K562 (cell line): ENCODE measurements at regions not wholly inside any gene's neighbourhood (a gene's known extent, or its start where the extent isn't known, plus 50 kb on each side); places are given as distances from the start of the nearest gene placed in this dataset.

Experiments
- ATAC-seq: fragments of 200-7000 bp; cut with Tn5 transposase; 3 replicates; pipeline ENCODE4 v1.9.1; 2020; ENCODE audit warnings: moderate library complexity
- BruUV-seq: library from RNA; stranded (reverse); fragments of 400-500 nt; replicated peaks from 2 replicates; lab custom pipeline; 2021; lab: Mats Ljungman, UMichigan
- CTCF ChIA-PET: fragments of 300-600 bp; formaldehyde crosslinking; extraction: SDS; loops from one replicate; lab custom pipeline; 2021; ENCODE audit warnings: low intra/inter-chr PET ratio; lab: Yijun Ruan, JAX
- POLR2A ChIA-PET: fragments of 300-600, 350-650 bp; sonication (Branson Sonifier 250); formaldehyde crosslinking; extraction: SDS; loops from one replicate; lab custom pipeline; 2021; ENCODE audit warnings: antibody characterized with exemption, inconsistent platforms; lab: Yijun Ruan, JAX
- DNase-seq, 4 experiments: peaks; one replicate each; pipeline versions ENCODE4 v3.0.0 to v3.0.0-alpha.2; 2011 to 2018; ENCODE audit warnings: low spot score in 3 of 4, mixed read lengths in 3 of 4; ENCODE audit errors: extremely low read depth in 1 of 4
- FAIRE-seq: peaks from 2 replicates; lab custom pipeline; 2011; peaks lifted over from hg19 to GRCh38; lab: Jason Lieb, UNC
- H2AFZ ChIP-seq: 2 replicates; pipeline ENCODE4 v1.6.0; 2011; ENCODE audit warnings: low read depth, low read length, control low read depth, inconsistent platforms
- H3K27ac ChIP-seq: fragments of 200-600 bp; 3 replicates; pipeline ENCODE4 v1.8.0; 2011; ENCODE audit warnings: low read depth, mild to moderate bottlenecking, control low read depth, inconsistent platforms, low read length, moderate library complexity, mixed read lengths; ENCODE audit errors: extremely low read depth
- H3K27me3 ChIP-seq, 2 experiments: fragments of 300-600 bp in 1 of 2; 2 replicates in 1 of 2; 3 replicates in 1 of 2; pipeline versions ENCODE4 v1.6.0 to v1.8.0; 2011; ENCODE audit warnings: inconsistent platforms in 2 of 2, low read length in 2 of 2, mild to moderate bottlenecking in 1 of 2, mixed read lengths in 1 of 2, moderate library complexity in 1 of 2; ENCODE audit not compliant: control insufficient read depth in 2 of 2, insufficient read depth in 2 of 2
- H3K36me3 ChIP-seq: fragments of 300-600 bp; 3 replicates; pipeline ENCODE4 v1.8.0; 2011; ENCODE audit warnings: mild to moderate bottlenecking, low read length, inconsistent platforms; ENCODE audit not compliant: control insufficient read depth, insufficient read depth
- H3K4me1 ChIP-seq, 2 experiments: fragments of 200-600 bp in 1 of 2; replicated peaks in 1 of 2; 2 replicates in 1 of 2; 3 replicates in 1 of 2; pipeline versions ENCODE4 v1.5.1 to v1.8.0; 2011; ENCODE audit warnings: inconsistent platforms in 2 of 2, low read length in 2 of 2, mild to moderate bottlenecking in 1 of 2, mixed read lengths in 1 of 2, moderate library complexity in 1 of 2; ENCODE audit not compliant: control insufficient read depth in 2 of 2, insufficient read depth in 2 of 2
- H3K4me2 ChIP-seq: 2 replicates; pipeline ENCODE4 v1.6.1; 2011; ENCODE audit warnings: low read length, control low read depth, inconsistent platforms, mixed read lengths; ENCODE audit not compliant: insufficient read depth
- H3K4me3 ChIP-seq: fragments of 200-600 bp; sonication (generic), shearing (Covaris generic); 2 replicates; pipeline ENCODE4 v1.5.1; 2016; ENCODE audit warnings: control low read depth, inconsistent platforms
- H3K79me2 ChIP-seq: fragments of 200-600 bp; 3 replicates; pipeline ENCODE4 v1.8.0; 2011; ENCODE audit warnings: low read length, inconsistent platforms; ENCODE audit not compliant: control insufficient read depth, insufficient read depth
- H3K9ac ChIP-seq, 2 experiments: 2 replicates each; pipeline versions ENCODE4 v1.6.0 to v1.6.1; 2011; ENCODE audit warnings: low read depth in 2 of 2, low read length in 2 of 2, control low read depth in 1 of 2, inconsistent platforms in 1 of 2, mild to moderate bottlenecking in 1 of 2, mixed read lengths in 1 of 2; ENCODE audit not compliant: insufficient read depth in 1 of 2
- H3K9me1 ChIP-seq: one replicate; pipeline ENCODE4 v1.6.0; 2011; ENCODE audit warnings: inconsistent platforms, mild to moderate bottlenecking, low read length, moderate library complexity; ENCODE audit not compliant: control insufficient read depth, insufficient read depth
- H3K9me3 ChIP-seq: replicated peaks from 2 replicates; pipeline ENCODE4 v1.5.1; 2011; ENCODE audit warnings: low read depth, low read length, inconsistent platforms; ENCODE audit not compliant: control insufficient read depth, insufficient read depth
- H4K20me1 ChIP-seq: replicated peaks from 2 replicates; pipeline ENCODE4 v1.6.1; 2011; ENCODE audit warnings: low read length, inconsistent platforms, mixed read lengths; ENCODE audit not compliant: control insufficient read depth, insufficient read depth
- ATF3 ChIP-seq, 2 experiments: fragments of 450-650 bp in 1 of 2; sonication (generic) in 1 of 2; formaldehyde crosslinking in 1 of 2; IDR thresholded peaks in 1 of 2; conservative IDR thresholded peaks in 1 of 2; 2 replicates each; pipeline versions ENCODE4 v1.6.1 to v1.8.1; 2016 to 2023; ENCODE audit warnings: mild to moderate bottlenecking in 2 of 2, moderate library complexity in 2 of 2, inconsistent platforms in 1 of 2, missing genetic modification reagents in 1 of 2
- FOXA3 ChIP-seq, 2 experiments: fragments of 450-650 bp in 1 of 2; sonication (generic) in 1 of 2; formaldehyde crosslinking; IDR thresholded peaks in 1 of 2; conservative IDR thresholded peaks in 1 of 2; 2 replicates each; pipeline versions ENCODE4 v1.4.0 to v1.8.0; 2020 to 2022; ENCODE audit warnings: mild to moderate bottlenecking in 2 of 2, missing genetic modification reagents in 1 of 2
- HDAC1 ChIP-seq, 2 experiments: fragments of 450-650 bp; IDR thresholded peaks; 2 replicates each; pipeline ENCODE4 v1.6.1; 2016 to 2017; ENCODE audit warnings: inconsistent platforms in 1 of 2, mild to moderate bottlenecking in 1 of 2, moderate library complexity in 1 of 2
- KAT2B ChIP-seq: IDR thresholded peaks from one replicate; pipeline ENCODE4 v1.6.1; 2012; ENCODE audit warnings: low read depth, mild to moderate bottlenecking, control low read depth, inconsistent platforms, low read length, moderate library complexity
- MTA1 ChIP-seq: fragments of 450-650 bp; IDR thresholded peaks from 2 replicates; pipeline ENCODE4 v1.6.1; 2017; ENCODE audit warnings: borderline replicate concordance
- SMARCA5 ChIP-seq: fragments of 450-650 bp; IDR thresholded peaks from 2 replicates; pipeline ENCODE4 v1.6.1; 2016
- TRIM28 ChIP-seq: fragments of 450-650 bp; IDR thresholded peaks from 2 replicates; pipeline ENCODE4 v1.6.1; 2017
- YY1 ChIP-seq, 3 experiments: IDR thresholded peaks; 2 replicates each; pipeline ENCODE4 v1.6.1; 2011; ENCODE audit warnings: low read length in 2 of 3, mild to moderate bottlenecking in 2 of 3, moderate library complexity in 2 of 3, borderline replicate concordance in 1 of 3, control low read depth in 1 of 3, low read depth in 1 of 3; ENCODE audit not compliant: insufficient read depth in 3 of 3, insufficient replicate concordance in 2 of 3, control insufficient read depth in 1 of 3, insufficient read length in 1 of 3; ENCODE audit errors: extremely low read depth in 1 of 3
- ZFPM2 ChIP-seq: fragments of 250-450 bp; sonication (Bioruptor Pico); IDR thresholded peaks from 2 replicates; pipeline ENCODE4 v1.5.1; 2022; ENCODE audit warnings: mild to moderate bottlenecking
- ZNF408 ChIP-seq: fragments of 250-450 bp; sonication (Bioruptor Pico); IDR thresholded peaks from 2 replicates; pipeline ENCODE4 v1.4.0; 2020; ENCODE audit warnings: low read depth, mild to moderate bottlenecking, moderate library complexity
- WGBS: fragments of 100-300 bp; shearing (Covaris generic); methylation state at CpG from one replicate; pipeline ENCODE4 v1.1.6; 2016; ENCODE audit warnings: low coverage, mixed read lengths; ENCODE audit not compliant: insufficient coverage; ENCODE audit errors: missing lambda C conversion rate; 5-methylcytosine and 5-hydroxymethylcytosine counted together
- in situ Hi-C: fragments of 300-500 bp; cut with MboI; formaldehyde crosslinking; loops from 4 replicates; pipeline ENCODE4 v1.15.0; 2018; ENCODE audit warnings: inconsistent platforms, mixed read lengths
- intact Hi-C: fragments of 100-400 bp; cut with micrococcal nuclease; formaldehyde crosslinking; loops from 2 replicates; pipeline ENCODE4 v1.14.2; 2022
- TF ChIP-seq, protein P1 (sequence below): sonication (generic); formaldehyde crosslinking; IDR thresholded peaks from 2 replicates; pipeline ENCODE4 v1.8.0; 2022; ENCODE audit warnings: missing genetic modification reagents, mild to moderate bottlenecking, borderline replicate concordance

GRCh38 chr5:38135486-38136039 lies 122.8 kb upstream of the EGFLAM start:
- in situ Hi-C loops: no loop called here
- CTCF ChIA-PET: no interaction called here
- 0% methylated on average over 9 of the region's 9 CpGs for WGBS

More at GRCh38 chr5:38135486-38136039, 122.8 kb upstream of the EGFLAM start:
- Histone ChIP-seq H3K9me1 (no peaks in the 10 kb centered on the region), H2AFZ (no peak overlapping the region), H3K27me3 (peaks cover 17 to 25% of the 10 kb centered on the region in 2 experiments), H3K9ac (no peak overlapping the region), H3K27ac (no peak overlapping the region), H3K79me2 (no peaks in the 10 kb centered on the region), H4K20me1 (no peaks in the 10 kb centered on the region), H3K4me3 (no peak overlapping the region), H3K4me1 (peaks cover 0 to 3% of the 10 kb centered on the region in 2 experiments; a peak in 1 of 5 replicates), H3K9me3 (no peaks in the 10 kb centered on the region), H3K36me3 (no peaks in the 10 kb centered on the region), H3K4me2 (no peak overlapping the region)
- TF ChIP-seq MTA1: no peak
- no peak for TF ChIP-seq ZFPM2
- TF ChIP-seq YY1 (IDR thresholded peaks at IDR 0.05; ENCODE audit: borderline replicate concordance in 1 of 3, control insufficient read depth in 1 of 3, extremely low read depth in 1 of 3, insufficient read depth in 3 of 3, insufficient read length in 1 of 3, insufficient replicate concordance in 2 of 3, low read depth in 1 of 3, low read length in 2 of 3): no peak
- TF ChIP-seq, protein P1, sequence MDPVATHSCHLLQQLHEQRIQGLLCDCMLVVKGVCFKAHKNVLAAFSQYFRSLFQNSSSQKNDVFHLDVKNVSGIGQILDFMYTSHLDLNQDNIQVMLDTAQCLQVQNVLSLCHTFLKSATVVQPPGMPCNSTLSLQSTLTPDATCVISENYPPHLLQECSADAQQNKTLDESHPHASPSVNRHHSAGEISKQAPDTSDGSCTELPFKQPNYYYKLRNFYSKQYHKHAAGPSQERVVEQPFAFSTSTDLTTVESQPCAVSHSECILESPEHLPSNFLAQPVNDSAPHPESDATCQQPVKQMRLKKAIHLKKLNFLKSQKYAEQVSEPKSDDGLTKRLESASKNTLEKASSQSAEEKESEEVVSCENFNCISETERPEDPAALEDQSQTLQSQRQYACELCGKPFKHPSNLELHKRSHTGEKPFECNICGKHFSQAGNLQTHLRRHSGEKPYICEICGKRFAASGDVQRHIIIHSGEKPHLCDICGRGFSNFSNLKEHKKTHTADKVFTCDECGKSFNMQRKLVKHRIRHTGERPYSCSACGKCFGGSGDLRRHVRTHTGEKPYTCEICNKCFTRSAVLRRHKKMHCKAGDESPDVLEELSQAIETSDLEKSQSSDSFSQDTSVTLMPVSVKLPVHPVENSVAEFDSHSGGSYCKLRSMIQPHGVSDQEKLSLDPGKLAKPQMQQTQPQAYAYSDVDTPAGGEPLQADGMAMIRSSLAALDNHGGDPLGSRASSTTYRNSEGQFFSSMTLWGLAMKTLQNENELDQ (CRISPR knock-in tag): no peak
- no peak for TF ChIP-seq ATF3 (IDR thresholded peaks at IDR 0.05)
- TF ChIP-seq ATF3 (CRISPR knock-in tag; conservative IDR thresholded peaks at IDR 0.05): no peak
- TF ChIP-seq KAT2B: no peak
- TF ChIP-seq TRIM28: no peak
- TF ChIP-seq ZNF408 (CRISPR knock-in tag): no peak
- TF ChIP-seq SMARCA5: no peak
- TF ChIP-seq HDAC1 (IDR thresholded peaks at IDR 0.05): no peak
- TF ChIP-seq FOXA3 (CRISPR knock-in tag; conservative IDR thresholded peaks at IDR 0.05 in 1 of 2, IDR thresholded peaks at IDR 0.05 in 1 of 2): no peak
- BruUV-seq: no TSS peak
- intact Hi-C loops: no loop called here
- no peak for DNase-seq
- FAIRE-seq: no peak
- POLR2A ChIA-PET: interaction anchor here (0.6 to 1.5 kb wide), 2 partner anchors 10 to 1392 kb away, joined by 3 read pairs; no protein-coding TSS in a partner anchor
- ATAC-seq: no peak
